GM10266 (cell line): ENCODE measurements at regions not wholly inside any gene's neighbourhood (a gene's known extent, or its start where the extent isn't known, plus 50 kb on each side); places are given as distances from the start of the nearest gene placed in this dataset.

Experiments used
- DNase-seq: peaks from one replicate; pipeline ENCODE4 v3.0.0; 2012; ENCODE audit errors: extremely low spot score
- TF ChIP-seq, protein P1 (sequence below): IDR thresholded peaks from 2 replicates; pipeline ENCODE4 v1.5.1; 2012; ENCODE audit warnings: mild to moderate bottlenecking, low read depth; ENCODE audit not compliant: control insufficient read depth, insufficient read depth; ENCODE audit errors: missing control alignments

DNA sequence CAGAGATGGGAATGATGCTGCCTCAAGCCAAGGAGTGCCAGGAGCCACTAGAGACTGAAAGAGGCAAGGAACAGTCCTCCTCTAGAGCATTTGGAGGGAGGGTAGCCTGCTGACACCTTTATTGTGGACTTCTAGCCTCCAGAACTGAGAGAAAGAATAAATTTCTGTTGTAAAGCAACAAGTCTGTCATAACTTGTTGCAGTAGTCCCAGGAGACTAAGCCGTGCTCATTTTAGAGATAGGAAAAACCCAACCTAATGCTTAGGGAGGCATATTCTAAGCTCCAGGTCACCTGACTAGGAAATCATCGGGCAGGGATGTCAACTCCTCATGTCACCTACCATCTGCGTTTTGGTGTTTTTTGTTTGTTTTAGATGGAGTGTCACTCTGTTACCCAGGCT, 345.4 kb upstream of the EEF2KMT start:
- no peak for DNase-seq
- TF ChIP-seq, protein P1, sequence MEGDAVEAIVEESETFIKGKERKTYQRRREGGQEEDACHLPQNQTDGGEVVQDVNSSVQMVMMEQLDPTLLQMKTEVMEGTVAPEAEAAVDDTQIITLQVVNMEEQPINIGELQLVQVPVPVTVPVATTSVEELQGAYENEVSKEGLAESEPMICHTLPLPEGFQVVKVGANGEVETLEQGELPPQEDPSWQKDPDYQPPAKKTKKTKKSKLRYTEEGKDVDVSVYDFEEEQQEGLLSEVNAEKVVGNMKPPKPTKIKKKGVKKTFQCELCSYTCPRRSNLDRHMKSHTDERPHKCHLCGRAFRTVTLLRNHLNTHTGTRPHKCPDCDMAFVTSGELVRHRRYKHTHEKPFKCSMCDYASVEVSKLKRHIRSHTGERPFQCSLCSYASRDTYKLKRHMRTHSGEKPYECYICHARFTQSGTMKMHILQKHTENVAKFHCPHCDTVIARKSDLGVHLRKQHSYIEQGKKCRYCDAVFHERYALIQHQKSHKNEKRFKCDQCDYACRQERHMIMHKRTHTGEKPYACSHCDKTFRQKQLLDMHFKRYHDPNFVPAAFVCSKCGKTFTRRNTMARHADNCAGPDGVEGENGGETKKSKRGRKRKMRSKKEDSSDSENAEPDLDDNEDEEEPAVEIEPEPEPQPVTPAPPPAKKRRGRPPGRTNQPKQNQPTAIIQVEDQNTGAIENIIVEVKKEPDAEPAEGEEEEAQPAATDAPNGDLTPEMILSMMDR = no peak

DNA sequence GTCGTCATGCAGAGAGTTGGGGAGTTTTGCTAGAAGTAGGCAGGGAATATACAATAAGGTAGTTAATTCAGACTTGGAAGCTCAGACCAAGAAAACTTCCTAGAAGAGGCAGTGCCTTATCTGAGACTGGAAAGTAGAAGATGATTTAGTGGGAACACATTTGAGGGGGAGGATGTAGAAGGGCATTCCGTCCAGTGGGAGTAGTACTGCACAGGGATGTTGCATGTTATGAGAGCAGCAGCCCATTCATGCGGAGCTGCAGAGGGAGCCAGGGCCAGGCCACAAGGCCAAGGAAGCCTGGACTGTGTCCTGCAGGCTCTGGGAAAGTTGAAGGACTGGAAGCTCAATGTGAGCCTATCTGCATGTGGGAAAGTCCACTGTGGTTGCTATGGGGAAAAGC, 344.5 kb upstream of the EEF2KMT start:
- TF ChIP-seq, protein P1 = no peak
- no peak for DNase-seq

DNA sequence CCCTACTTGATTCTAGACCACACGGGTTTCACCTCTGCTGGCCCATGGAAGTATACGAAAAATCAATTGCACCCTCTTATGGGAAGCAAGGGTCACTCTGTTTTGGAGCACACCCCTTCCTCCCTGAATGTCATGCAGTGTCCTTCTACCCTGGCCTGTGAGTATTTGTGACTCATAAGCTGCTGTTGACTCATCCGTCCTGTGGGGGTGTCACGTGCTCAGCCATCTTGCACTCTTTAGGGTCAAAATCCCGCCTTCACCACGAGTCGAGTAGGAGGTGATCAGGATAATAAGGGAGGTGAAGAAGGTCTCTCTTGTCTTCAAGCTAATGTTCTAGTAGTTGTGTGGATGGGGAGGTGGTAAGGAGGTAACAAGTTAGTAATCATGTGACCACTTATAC, 341.0 kb upstream of the EEF2KMT start:
- TF ChIP-seq, protein P1 = no peak
- DNase-seq = no peak

DNA sequence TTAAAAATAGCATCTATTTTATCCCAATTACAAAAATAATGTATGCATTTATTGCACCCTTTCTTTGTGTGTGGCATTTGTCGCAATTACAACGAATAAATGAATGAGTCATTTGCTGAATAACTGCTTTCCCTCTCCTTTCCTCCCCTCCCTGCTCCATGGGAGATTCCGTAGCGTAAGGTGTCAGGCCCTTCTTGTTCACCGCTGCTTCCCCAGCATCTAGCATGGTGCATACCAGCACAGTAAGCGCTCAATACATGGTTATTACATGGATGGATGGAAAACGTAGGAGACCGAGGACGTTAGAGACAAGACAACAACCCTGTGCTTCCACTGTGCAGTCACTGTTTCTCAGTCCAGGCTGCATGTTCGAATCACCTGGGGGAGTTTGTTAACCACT, 336.0 kb upstream of the EEF2KMT start:
- no peak for DNase-seq
- TF ChIP-seq, protein P1 = no peak

DNA sequence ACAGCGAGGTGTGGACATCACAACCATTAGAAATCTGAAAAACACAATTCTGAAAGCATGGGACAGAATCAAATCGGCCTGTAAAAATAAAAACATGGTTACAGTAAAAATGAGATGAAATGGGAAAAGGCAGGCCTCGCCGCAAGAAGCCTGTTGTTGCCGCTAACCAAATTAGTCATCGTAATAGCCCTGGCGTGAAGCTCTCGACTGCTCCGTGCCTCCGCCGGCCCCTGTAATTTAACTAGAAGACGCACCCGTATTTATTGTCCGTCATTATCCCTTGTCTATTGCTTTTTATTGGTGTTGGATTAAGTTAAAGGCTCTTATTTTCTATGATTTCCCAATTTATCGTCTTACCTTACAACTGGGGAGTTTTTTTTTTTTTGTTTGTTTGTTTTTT, 334.6 kb upstream of the EEF2KMT start:
- no peak for DNase-seq
- TF ChIP-seq, protein P1 = no peak

DNA sequence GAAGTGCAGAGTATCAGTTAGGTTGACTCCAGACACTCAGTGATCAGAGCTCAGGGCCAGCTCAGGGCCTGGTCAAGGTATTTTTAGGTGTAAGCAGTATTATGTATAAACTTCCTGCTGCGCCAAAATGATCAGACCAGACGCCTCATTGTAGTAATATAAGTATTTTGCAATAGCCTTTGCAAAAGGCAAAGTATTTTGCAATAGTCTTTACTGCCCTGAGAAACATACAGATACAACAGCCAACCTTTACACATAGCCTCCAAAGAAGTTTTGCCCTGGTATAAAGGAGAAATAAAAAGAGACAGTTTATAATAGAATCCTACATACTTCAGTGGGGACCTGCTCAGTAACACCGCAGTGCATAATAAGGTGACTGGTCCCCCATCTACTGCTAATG, 333.0 kb upstream of the EEF2KMT start:
- TF ChIP-seq, protein P1 = no peak
- no peak for DNase-seq

DNA sequence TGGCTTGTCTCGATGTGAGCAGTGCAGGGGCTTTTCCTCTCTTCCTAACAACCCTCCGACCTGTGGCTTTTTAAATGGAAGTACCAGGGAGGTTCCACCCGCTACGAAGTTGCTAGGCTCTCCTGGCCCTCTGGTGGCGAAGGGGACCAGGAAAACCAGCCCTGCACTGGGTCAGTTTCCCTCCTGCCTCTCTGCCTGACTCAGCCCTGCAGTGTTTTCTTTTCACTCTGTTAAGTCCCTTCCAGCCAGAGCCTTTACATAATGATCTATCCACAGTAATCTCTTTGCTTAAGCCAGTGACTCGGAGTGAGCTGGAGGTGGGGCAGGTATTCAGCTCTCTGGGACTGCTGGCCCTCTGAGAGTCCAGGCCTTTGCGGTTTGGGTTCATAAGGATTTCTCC, 331.3 kb upstream of the EEF2KMT start:
- TF ChIP-seq, protein P1 = no peak
- no peak for DNase-seq
